Renal pelvis (tissue), 1 donor: ENCODE measurements at regions not wholly inside any gene's neighbourhood (a gene's known extent, or its start where the extent isn't known, plus 50 kb on each side); places are given as distances from the start of the nearest gene placed in this dataset.

Experiments used
- DNase-seq: peaks from one replicate; pipeline ENCODE4 v3.0.0-alpha.2; 2013

GRCh38 chr15:57823325-57823882 lies 116.9 kb downstream of the POLR2M start:
- no peak for DNase-seq

GRCh38 chr15:57824186-57824585 lies 117.7 kb downstream of the POLR2M start:
- DNase-seq: no peak

DNA sequence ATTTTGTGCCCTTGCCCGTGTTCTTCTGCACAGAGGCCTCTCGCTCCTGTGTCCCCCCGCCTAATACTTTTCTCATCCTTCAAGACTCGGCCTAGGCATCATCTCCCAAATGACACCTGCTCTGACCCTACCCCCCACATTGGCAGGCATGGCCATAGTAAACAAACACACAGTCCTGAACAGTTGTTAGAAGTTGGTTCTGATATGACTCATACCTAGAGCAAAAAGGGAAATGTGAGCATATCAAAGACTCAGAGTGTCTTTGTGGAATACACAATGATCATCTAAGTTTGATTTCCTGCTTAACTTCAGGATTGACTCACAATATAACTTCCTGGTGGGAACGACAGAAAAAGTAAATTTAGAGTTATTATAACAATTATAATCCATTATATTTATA lies 120.5 kb downstream of the POLR2M start:
- no peak for DNase-seq

DNA sequence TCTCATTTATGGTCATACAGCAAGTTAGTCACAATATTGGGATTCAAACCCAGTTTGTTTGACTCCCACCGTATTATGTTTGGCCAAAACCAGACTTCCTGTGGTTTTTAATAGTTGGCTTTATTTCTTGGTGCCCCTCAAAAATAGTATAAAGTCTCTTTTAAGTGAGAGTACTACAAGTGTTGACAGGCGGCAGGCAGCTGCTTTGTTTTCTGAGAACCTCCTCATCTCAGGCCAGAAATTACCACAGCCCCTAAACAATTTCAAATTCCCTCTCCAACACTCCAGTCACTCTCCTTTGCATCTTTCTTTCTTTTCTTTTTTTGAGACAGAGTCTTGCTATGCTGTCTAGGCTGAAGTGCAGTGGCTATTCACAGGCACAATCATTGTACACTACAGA lies 121.5 kb downstream of the POLR2M start:
- no peak for DNase-seq

GRCh38 chr15:57832183-57832582 lies 125.7 kb downstream of the POLR2M start:
- no peak for DNase-seq

- DNase-seq: no peak
Measured at GRCh38 chr15:57835119-57835518, 128.6 kb downstream of the POLR2M start.

DNA sequence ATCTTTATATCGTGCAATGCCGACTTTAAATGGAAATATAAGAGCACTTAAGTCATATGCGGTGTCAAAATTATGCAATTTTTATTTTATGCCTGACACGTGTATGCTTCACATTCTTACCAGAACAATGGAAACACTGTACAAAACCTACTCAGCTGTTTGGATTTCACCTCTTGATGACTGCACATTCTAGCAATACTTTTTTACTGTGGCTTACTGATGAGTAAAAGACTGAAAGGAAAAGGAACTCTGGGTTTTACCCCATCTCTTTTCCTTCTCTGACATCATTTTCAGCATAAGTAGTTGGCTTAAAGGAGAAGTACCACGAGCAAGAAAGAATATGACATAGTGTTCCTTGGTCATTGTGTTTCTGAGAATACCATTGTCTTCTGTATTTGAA lies 142.8 kb downstream of the POLR2M start:
- no peak for DNase-seq

DNA sequence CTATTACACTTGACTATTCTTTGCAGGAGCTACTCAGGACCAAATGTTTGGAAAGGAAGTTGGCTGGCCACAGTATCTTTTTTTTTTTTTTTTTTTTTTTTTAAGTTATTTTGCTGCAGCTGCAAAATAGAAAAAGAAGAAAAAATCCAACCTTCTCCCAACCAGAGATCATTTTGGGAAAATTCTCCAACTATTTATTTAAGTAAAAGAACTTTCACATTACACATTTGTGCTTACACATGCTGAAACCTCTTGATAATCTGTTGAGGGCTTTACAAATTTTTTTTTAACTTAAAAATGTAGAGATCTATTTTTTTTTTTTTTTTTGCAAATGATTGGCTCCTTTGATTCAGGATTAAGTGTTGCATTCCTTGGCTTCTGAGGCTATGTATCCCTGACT lies 148.0 kb downstream of the POLR2M start:
- DNase-seq: no peak

GRCh38 chr15:57857871-57858270 lies 151.4 kb downstream of the POLR2M start:
- DNase-seq: no peak

- DNase-seq: no peak
Measured at GRCh38 chr15:57859130-57859685, 152.7 kb downstream of the POLR2M start.

- DNase-seq: peak; percentile 61
Measured at GRCh38 chr15:57861034-57861638, 154.6 kb downstream of the POLR2M start.

DNA sequence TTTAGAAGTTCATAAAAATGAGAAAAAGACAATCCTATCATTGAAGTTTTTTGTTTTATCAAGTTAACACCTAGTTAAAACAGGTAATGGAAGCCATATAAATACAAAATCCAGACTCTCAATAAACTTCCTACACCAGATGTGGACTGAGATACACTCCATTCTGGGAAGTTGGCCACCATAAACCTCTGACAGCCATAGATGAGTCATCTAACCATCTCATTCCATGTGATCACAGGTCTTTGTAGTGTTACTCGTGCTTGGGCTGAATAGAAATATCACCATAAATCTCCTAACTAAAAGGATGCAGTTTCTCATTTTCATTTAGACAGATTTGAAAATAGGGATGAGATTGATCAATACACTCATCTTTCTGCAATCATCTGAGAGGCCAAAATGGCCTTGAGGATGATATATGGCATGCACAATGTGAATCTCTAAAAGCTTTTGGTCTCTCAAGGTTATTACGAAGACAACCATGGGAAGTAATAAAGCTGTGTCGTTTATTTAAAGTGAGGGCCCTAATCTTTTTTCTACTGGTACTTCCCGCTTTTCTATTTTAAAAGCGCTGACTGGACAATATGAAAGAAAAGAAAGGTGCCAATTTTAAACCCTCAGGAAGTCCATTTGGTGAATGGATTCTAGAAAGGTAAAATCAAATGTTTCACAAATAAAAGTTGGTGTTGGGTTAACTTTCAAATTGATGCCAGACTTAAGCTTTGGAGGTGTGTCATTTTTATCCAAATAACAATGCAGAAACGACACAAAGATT lies 155.5 kb downstream of the POLR2M start:
- DNase-seq: no peak

GRCh38 chr15:57862761-57863160 lies 156.2 kb downstream of the POLR2M start:
- no peak for DNase-seq

- DNase-seq: no peak
Measured at GRCh38 chr15:57865294-57865693, 158.8 kb downstream of the POLR2M start.

- peak; percentile 30 for DNase-seq
Measured at GRCh38 chr15:57866149-57866736, 159.7 kb downstream of the POLR2M start.

- no peak for DNase-seq
Measured at GRCh38 chr15:57867970-57868798, 161.7 kb downstream of the POLR2M start.

GRCh38 chr15:57870667-57871066 lies 164.2 kb downstream of the POLR2M start:
- DNase-seq: no peak

DNA sequence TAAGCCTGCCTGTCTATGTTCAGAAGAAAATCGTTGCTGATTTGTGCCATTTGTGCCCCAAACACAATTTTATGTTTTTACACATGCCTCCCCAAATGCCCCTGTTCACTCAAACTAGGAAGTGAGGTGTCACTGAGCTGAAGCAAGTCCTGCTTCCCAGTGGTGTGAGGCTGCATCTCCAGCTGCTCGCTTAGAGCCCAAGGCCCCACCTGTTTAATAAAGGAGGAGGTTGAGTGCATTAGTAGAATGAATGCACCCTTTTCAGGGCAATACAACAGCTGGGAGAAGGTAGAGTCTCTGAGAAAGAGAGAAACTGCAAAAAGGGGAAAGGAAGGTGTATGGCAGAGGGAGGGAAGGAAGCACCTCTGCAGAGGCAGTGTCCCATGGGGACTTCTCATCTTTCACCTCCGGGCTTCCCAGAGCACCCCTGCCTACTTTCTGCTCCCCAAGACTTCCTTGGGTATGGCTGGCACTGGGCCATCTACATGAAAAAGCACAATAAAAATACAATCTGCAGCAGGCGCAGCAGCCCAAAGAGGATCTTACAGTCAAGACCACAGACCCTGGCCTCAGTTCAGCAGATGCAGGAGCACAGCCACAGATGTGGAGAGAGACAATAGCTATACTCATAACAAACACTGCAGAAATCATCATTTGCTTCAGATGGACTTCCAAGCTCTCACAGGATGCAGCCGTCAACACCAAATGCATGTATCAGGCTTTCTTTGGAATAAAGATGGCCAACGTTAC lies 165.9 kb downstream of the POLR2M start:
- no peak for DNase-seq

DNA sequence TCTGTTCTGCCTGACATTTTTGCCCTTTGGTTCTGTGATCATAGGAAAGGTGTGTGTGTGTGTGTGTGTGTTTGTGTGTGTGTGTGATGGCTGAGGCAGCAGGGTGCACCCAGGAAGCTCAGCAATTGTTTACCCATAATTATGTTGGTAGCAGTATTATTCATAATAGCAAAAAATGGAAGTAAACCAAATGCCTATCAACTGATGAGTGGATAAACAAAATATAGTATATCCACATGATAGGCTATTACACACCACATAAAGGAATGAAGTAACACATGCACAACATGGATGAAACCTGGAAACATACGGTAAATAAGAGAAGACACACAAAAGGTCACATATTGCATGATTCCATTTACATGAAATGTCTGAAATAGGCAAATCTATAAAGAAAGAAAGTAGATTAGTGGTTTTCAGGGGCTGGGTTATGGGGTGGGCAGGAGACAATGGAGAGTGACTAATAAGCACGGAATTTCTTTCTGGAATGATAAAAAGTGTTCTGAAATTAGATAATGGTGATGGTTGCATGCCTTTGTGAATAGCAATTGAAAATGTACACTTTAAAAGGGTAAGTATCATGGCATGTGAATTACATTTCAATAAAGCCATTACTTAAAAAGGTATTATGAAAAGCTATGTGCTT lies 167.2 kb downstream of the POLR2M start:
- no peak for DNase-seq

DNA sequence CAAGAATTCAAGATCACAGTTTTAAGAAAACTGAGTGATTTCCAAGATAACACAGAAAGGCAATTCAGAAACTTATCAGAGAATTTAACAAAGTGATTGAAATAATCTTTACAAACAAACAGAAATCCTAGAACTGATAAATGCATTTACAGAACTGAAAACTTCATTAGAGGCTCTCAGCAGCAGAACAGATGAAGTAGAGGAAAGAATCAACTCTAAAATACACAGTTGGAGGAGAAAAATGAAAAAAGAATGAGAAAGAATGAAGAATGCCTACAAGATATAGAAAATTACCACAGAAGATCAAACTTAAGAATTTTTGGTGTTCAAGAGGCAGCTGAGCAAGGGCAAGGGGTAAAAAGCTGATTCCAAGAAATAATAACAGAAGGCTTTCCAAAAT lies 168.8 kb downstream of the POLR2M start:
- no peak for DNase-seq

DNA sequence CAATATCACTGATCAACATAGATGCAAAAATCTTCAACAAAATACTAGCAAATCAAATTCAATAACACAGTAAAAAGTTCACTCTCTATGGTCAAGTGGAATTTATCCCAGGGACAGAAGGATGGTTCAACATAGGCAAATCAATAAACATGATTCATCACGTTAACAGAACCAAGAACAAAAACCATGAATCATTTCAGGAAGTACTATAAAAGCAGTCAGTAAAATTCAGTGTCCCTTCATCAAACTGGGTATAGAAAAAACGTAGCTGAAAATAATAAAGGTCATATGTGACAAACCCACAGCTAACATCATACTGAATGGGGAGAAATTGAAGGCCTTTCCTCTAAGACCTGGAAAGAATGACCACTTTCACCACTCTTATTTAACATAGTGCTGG lies 172.1 kb downstream of the POLR2M start:
- DNase-seq: no peak
